Left ventricle myocardium inferior (tissue), 1 donor: ENCODE measurements at regions not wholly inside any gene's neighbourhood (a gene's known extent, or its start where the extent isn't known, plus 50 kb on each side); places are given as distances from the start of the nearest gene placed in this dataset.

Experiments
- DNase-seq: peaks from one replicate; pipeline ENCODE4 v3.0.0-alpha.2; 2020
- H3K27ac ChIP-seq: fragments of 200-600 bp; replicated peaks from 2 replicates; pipeline ENCODE4 v1.8.0; 2021
- H3K27me3 ChIP-seq: fragments of 200-600 bp; 2 replicates; pipeline ENCODE4 v1.8.0; 2021; ENCODE audit warnings: low read depth
- H3K36me3 ChIP-seq: fragments of 200-600 bp; 2 replicates; pipeline ENCODE4 v1.8.0; 2021
- H3K4me1 ChIP-seq: fragments of 200-600 bp; 2 replicates; pipeline ENCODE4 v1.8.0; 2021
- H3K4me3 ChIP-seq: fragments of 200-600 bp; 2 replicates; pipeline ENCODE4 v1.8.0; 2021; ENCODE audit warnings: mild to moderate bottlenecking, moderate library complexity
- H3K9me3 ChIP-seq: fragments of 200-600 bp; replicated peaks from 2 replicates; pipeline ENCODE4 v1.8.0; 2021
- intact Hi-C: fragments of 100-400 bp; cut with micrococcal nuclease; formaldehyde crosslinking; loops from one replicate; pipeline ENCODE4 v1.11.0; 2022
- TF ChIP-seq, protein P1 (sequence below): fragments of 200-600 bp; IDR thresholded peaks from 2 replicates; pipeline ENCODE4 v1.8.0; 2021; ENCODE audit warnings: antibody characterized with exemption, mild to moderate bottlenecking, borderline replicate concordance
- donor health status: DM: no; HTN: yes; CAD: no; lungs with severe emphysema.

GRCh38 chr14:49994951-49995561 is 102.2 kb downstream of the ARF6 start:
- H3K36me3 ChIP-seq = no peaks in the 10 kb centered on the region
- peaks cover 19% of the 10 kb centered on the region for H3K4me1 ChIP-seq
- intact Hi-C loops = no loop called here
- H3K9me3 ChIP-seq = no peaks in the 10 kb centered on the region
- TF ChIP-seq, protein P1, sequence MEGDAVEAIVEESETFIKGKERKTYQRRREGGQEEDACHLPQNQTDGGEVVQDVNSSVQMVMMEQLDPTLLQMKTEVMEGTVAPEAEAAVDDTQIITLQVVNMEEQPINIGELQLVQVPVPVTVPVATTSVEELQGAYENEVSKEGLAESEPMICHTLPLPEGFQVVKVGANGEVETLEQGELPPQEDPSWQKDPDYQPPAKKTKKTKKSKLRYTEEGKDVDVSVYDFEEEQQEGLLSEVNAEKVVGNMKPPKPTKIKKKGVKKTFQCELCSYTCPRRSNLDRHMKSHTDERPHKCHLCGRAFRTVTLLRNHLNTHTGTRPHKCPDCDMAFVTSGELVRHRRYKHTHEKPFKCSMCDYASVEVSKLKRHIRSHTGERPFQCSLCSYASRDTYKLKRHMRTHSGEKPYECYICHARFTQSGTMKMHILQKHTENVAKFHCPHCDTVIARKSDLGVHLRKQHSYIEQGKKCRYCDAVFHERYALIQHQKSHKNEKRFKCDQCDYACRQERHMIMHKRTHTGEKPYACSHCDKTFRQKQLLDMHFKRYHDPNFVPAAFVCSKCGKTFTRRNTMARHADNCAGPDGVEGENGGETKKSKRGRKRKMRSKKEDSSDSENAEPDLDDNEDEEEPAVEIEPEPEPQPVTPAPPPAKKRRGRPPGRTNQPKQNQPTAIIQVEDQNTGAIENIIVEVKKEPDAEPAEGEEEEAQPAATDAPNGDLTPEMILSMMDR = no peak
- H3K4me3 ChIP-seq = no peak overlapping the region
- H3K27ac ChIP-seq = peak overlapping the region; percentile 61
- no peak for DNase-seq
- H3K27me3 ChIP-seq = no peaks in the 10 kb centered on the region

DNA sequence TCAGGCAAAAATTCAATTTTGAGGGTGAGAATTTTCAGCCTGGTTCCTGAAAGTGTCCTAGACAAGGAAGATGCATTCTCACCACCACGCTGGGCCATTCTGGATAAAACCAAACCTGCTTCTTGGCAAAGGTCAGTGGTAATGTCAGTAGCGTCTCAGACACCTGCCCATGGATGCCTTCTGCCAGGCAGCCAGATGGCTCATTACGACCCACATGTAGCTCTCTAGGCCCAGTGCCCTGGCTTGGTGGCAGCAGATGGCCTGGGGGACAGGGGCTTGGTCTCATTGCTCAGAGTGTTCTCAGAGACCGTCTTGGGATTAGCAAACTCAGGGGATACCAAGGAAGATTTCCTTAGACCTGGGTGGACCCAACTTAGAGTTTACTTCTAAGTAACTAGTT is 105.1 kb downstream of the ARF6 start:
- Histone ChIP-seq H3K4me3 (no peak overlapping the region), H3K9me3 (no peaks in the 10 kb centered on the region), H3K4me1 (peaks cover 47% of the 10 kb centered on the region), H3K36me3 (no peaks in the 10 kb centered on the region), H3K27ac (peak overlapping the region; percentile 90), H3K27me3 (no peaks in the 10 kb centered on the region)
- no peak for DNase-seq
- TF ChIP-seq, protein P1 = no peak
- intact Hi-C loops = no loop called here

GRCh38 chr14:49999146-49999761 is 106.4 kb downstream of the ARF6 start:
- H3K27me3 ChIP-seq = no peaks in the 10 kb centered on the region
- no peaks in the 10 kb centered on the region for H3K36me3 ChIP-seq
- TF ChIP-seq, protein P1 = no peak
- DNase-seq = peak; percentile 82
- peak overlapping the region; percentile 90 for H3K27ac ChIP-seq
- intact Hi-C loops = no loop called here
- H3K4me3 ChIP-seq = no peak overlapping the region
- H3K4me1 ChIP-seq = peaks cover 57% of the 10 kb centered on the region
- no peaks in the 10 kb centered on the region for H3K9me3 ChIP-seq

DNA sequence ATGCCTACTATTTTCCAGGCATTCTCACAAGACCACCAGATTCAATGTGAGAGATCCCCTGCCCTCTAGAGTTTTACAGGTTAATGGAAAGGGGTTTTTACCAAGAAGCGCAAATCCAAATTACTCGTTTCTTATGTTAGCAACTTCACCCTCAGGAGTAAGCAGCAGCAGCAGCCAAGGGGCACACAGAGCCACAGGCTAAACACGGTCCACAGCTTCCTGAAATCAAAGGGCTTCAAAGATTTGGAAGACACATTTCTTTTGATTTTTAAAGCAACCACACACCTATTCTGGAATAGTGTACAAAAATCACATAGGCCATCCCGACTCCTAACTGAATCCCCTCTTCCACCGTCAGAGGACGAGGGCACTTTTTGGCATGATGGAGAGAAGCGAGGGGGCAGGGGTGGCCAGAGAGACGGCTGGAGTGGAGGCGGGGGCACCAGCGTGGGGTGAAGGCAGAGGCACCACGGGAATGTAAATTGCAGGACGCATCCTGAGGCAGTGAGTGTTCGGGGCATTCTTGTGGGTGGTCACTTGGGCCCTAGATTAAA is 107.0 kb downstream of the ARF6 start:
- H3K27ac ChIP-seq = peak overlapping the region; percentile 90
- no peak for DNase-seq
- intact Hi-C loops = no loop called here
- H3K9me3 ChIP-seq = no peaks in the 10 kb centered on the region
- peaks cover 57% of the 10 kb centered on the region for H3K4me1 ChIP-seq
- H3K4me3 ChIP-seq = no peak overlapping the region
- H3K27me3 ChIP-seq = no peaks in the 10 kb centered on the region
- no peaks in the 10 kb centered on the region for H3K36me3 ChIP-seq
- TF ChIP-seq, protein P1 = no peak

GRCh38 chr14:50000380-50001150 is 107.7 kb downstream of the ARF6 start:
- Histone ChIP-seq H3K4me3 (no peak overlapping the region), H3K36me3 (no peaks in the 10 kb centered on the region), H3K4me1 (peaks cover 57% of the 10 kb centered on the region), H3K27me3 (no peaks in the 10 kb centered on the region), H3K9me3 (no peaks in the 10 kb centered on the region), H3K27ac (peak overlapping the region; percentile 90)
- DNase-seq = peak; percentile 47
- TF ChIP-seq, protein P1 = no peak
- intact Hi-C loops = no loop called here
